K562 (cell line): ENCODE measurements at regions not wholly inside any gene's neighbourhood (a gene's known extent, or its start where the extent isn't known, plus 50 kb on each side); places are given as distances from the start of the nearest gene placed in this dataset.

Experiments used
- ATAC-seq: fragments of 200-7000 bp; cut with Tn5 transposase; 3 replicates; pipeline ENCODE4 v1.9.1; 2020; ENCODE audit warnings: moderate library complexity
- BruUV-seq: library from RNA; stranded (reverse); fragments of 400-500 nt; replicated peaks from 2 replicates; lab custom pipeline; 2021; lab: Mats Ljungman, UMichigan
- CTCF ChIA-PET: fragments of 300-600 bp; formaldehyde crosslinking; extraction: SDS; loops from one replicate; lab custom pipeline; 2021; ENCODE audit warnings: low intra/inter-chr PET ratio; lab: Yijun Ruan, JAX
- POLR2A ChIA-PET: fragments of 300-600, 350-650 bp; sonication (Branson Sonifier 250); formaldehyde crosslinking; extraction: SDS; loops from one replicate; lab custom pipeline; 2021; ENCODE audit warnings: antibody characterized with exemption, inconsistent platforms; lab: Yijun Ruan, JAX
- DNase-seq, 4 experiments: peaks; one replicate each; pipeline versions ENCODE4 v3.0.0 to v3.0.0-alpha.2; 2011 to 2018; ENCODE audit warnings: low spot score in 3 of 4, mixed read lengths in 3 of 4; ENCODE audit errors: extremely low read depth in 1 of 4
- FAIRE-seq: peaks from 2 replicates; lab custom pipeline; 2011; peaks lifted over from hg19 to GRCh38; lab: Jason Lieb, UNC
- H2AFZ ChIP-seq: 2 replicates; pipeline ENCODE4 v1.6.0; 2011; ENCODE audit warnings: low read depth, low read length, control low read depth, inconsistent platforms
- H3K27ac ChIP-seq: fragments of 200-600 bp; 3 replicates; pipeline ENCODE4 v1.8.0; 2011; ENCODE audit warnings: low read depth, mild to moderate bottlenecking, control low read depth, inconsistent platforms, low read length, moderate library complexity, mixed read lengths; ENCODE audit errors: extremely low read depth
- H3K27me3 ChIP-seq, 2 experiments: fragments of 300-600 bp in 1 of 2; 2 replicates in 1 of 2; 3 replicates in 1 of 2; pipeline versions ENCODE4 v1.6.0 to v1.8.0; 2011; ENCODE audit warnings: inconsistent platforms in 2 of 2, low read length in 2 of 2, mild to moderate bottlenecking in 1 of 2, mixed read lengths in 1 of 2, moderate library complexity in 1 of 2; ENCODE audit not compliant: control insufficient read depth in 2 of 2, insufficient read depth in 2 of 2
- H3K36me3 ChIP-seq: fragments of 300-600 bp; 3 replicates; pipeline ENCODE4 v1.8.0; 2011; ENCODE audit warnings: mild to moderate bottlenecking, low read length, inconsistent platforms; ENCODE audit not compliant: control insufficient read depth, insufficient read depth
- H3K4me1 ChIP-seq, 2 experiments: fragments of 200-600 bp in 1 of 2; replicated peaks in 1 of 2; 2 replicates in 1 of 2; 3 replicates in 1 of 2; pipeline versions ENCODE4 v1.5.1 to v1.8.0; 2011; ENCODE audit warnings: inconsistent platforms in 2 of 2, low read length in 2 of 2, mild to moderate bottlenecking in 1 of 2, mixed read lengths in 1 of 2, moderate library complexity in 1 of 2; ENCODE audit not compliant: control insufficient read depth in 2 of 2, insufficient read depth in 2 of 2
- H3K4me2 ChIP-seq: 2 replicates; pipeline ENCODE4 v1.6.1; 2011; ENCODE audit warnings: low read length, control low read depth, inconsistent platforms, mixed read lengths; ENCODE audit not compliant: insufficient read depth
- H3K4me3 ChIP-seq: fragments of 200-600 bp; sonication (generic), shearing (Covaris generic); 2 replicates; pipeline ENCODE4 v1.5.1; 2016; ENCODE audit warnings: control low read depth, inconsistent platforms
- H3K79me2 ChIP-seq: fragments of 200-600 bp; 3 replicates; pipeline ENCODE4 v1.8.0; 2011; ENCODE audit warnings: low read length, inconsistent platforms; ENCODE audit not compliant: control insufficient read depth, insufficient read depth
- H3K9ac ChIP-seq, 2 experiments: 2 replicates each; pipeline versions ENCODE4 v1.6.0 to v1.6.1; 2011; ENCODE audit warnings: low read depth in 2 of 2, low read length in 2 of 2, control low read depth in 1 of 2, inconsistent platforms in 1 of 2, mild to moderate bottlenecking in 1 of 2, mixed read lengths in 1 of 2; ENCODE audit not compliant: insufficient read depth in 1 of 2
- H3K9me1 ChIP-seq: one replicate; pipeline ENCODE4 v1.6.0; 2011; ENCODE audit warnings: inconsistent platforms, mild to moderate bottlenecking, low read length, moderate library complexity; ENCODE audit not compliant: control insufficient read depth, insufficient read depth
- H3K9me3 ChIP-seq: replicated peaks from 2 replicates; pipeline ENCODE4 v1.5.1; 2011; ENCODE audit warnings: low read depth, low read length, inconsistent platforms; ENCODE audit not compliant: control insufficient read depth, insufficient read depth
- H4K20me1 ChIP-seq: replicated peaks from 2 replicates; pipeline ENCODE4 v1.6.1; 2011; ENCODE audit warnings: low read length, inconsistent platforms, mixed read lengths; ENCODE audit not compliant: control insufficient read depth, insufficient read depth
- ARID4B ChIP-seq: sonication (generic); formaldehyde crosslinking; IDR thresholded peaks from 2 replicates; pipeline ENCODE4 v1.8.0; 2022; ENCODE audit warnings: mild to moderate bottlenecking, missing genetic modification reagents
- BMI1 ChIP-seq: fragments of 150-350 bp; IDR thresholded peaks from 2 replicates; pipeline ENCODE4 v1.6.1; 2014; ENCODE audit warnings: low read length
- RFX1 ChIP-seq: fragments of 450-650 bp; IDR thresholded peaks from 2 replicates; pipeline ENCODE4 v1.6.1; 2016; ENCODE audit warnings: mild to moderate bottlenecking, moderate library complexity
- RNF219 ChIP-seq: fragments of 250-450 bp; sonication (Bioruptor Pico); IDR thresholded peaks from 2 replicates; pipeline ENCODE4 v1.5.0; 2022; ENCODE audit warnings: mild to moderate bottlenecking
- ZNF696 ChIP-seq: fragments of 250-450 bp; sonication (Bioruptor Pico); conservative IDR thresholded peaks from 2 replicates; pipeline ENCODE4 v1.4.0; 2020; ENCODE audit warnings: mild to moderate bottlenecking, moderate library complexity
- WGBS: fragments of 100-300 bp; shearing (Covaris generic); methylation state at CpG from one replicate; pipeline ENCODE4 v1.1.6; 2016; ENCODE audit warnings: low coverage, mixed read lengths; ENCODE audit not compliant: insufficient coverage; ENCODE audit errors: missing lambda C conversion rate; 5-methylcytosine and 5-hydroxymethylcytosine counted together
- in situ Hi-C: fragments of 300-500 bp; cut with MboI; formaldehyde crosslinking; loops from 4 replicates; pipeline ENCODE4 v1.15.0; 2018; ENCODE audit warnings: inconsistent platforms, mixed read lengths
- intact Hi-C: fragments of 100-400 bp; cut with micrococcal nuclease; formaldehyde crosslinking; loops from 2 replicates; pipeline ENCODE4 v1.14.2; 2022

- no peak for TF ChIP-seq RNF219 (CRISPR knock-in tag)
- TF ChIP-seq, all 486 proteins: peak for 0
These were observed 69.5 kb upstream of the PITRM1 start (continued) for GRCh38 chr10:3241967-3242650.

- FAIRE-seq, result no peak
- no peak overlapping the region for H3K4me2 ChIP-seq
- in situ Hi-C loops, result loop anchor here (10.0 kb wide), 1 partner anchor 1423 kb away; no protein-coding TSS in a partner anchor
- no peaks in the 10 kb centered on the region for H3K36me3 ChIP-seq
- ChIA-PET POLR2A (no interaction called here), CTCF (interaction anchor here (0.6 to 1.5 kb wide), 2 partner anchors 1360 to 1415 kb away, joined by 3 to 5 read pairs; no protein-coding TSS in a partner anchor)
- H2AFZ ChIP-seq, result no peak overlapping the region
- H3K9me1 ChIP-seq, result no peaks in the 10 kb centered on the region
- H3K27ac ChIP-seq, result no peak overlapping the region
- BruUV-seq, result no TSS peak
- no peaks in the 10 kb centered on the region for H3K79me2 ChIP-seq
- intact Hi-C loops, result no loop called here
- peaks cover 0 to 8% of the 10 kb centered on the region in 2 experiments; a peak in 1 of 5 replicates for H3K4me1 ChIP-seq
- WGBS, result 15% methylated on average over 24 of the region's 24 CpGs
- no peak for DNase-seq
- TF ChIP-seq BMI1, result no peak
- peak; percentile 60 for TF ChIP-seq RFX1
- TF ChIP-seq ZNF696 (CRISPR knock-in tag), result no peak
- no peak for TF ChIP-seq ARID4B (CRISPR knock-in tag)
- H3K9ac ChIP-seq, result no peak overlapping the region
- peaks cover 50 to 83% of the 10 kb centered on the region in 2 experiments for H3K27me3 ChIP-seq
- H4K20me1 ChIP-seq, result 0 out of 2 replicates have a peak, but pooled peaks cover 8% of the 10 kb centered on the region
- peaks cover 2% of the 10 kb centered on the region for H3K9me3 ChIP-seq
- H3K4me3 ChIP-seq, result no peak overlapping the region
- no peak for ATAC-seq
These were observed 68.8 kb upstream of the PITRM1 start for GRCh38 chr10:3241274-3241921.
